ENCODE measurements at regions not wholly inside any gene's neighbourhood (a gene's known extent, or its start where the extent isn't known, plus 50 kb on each side); places are given as distances from the start of the nearest gene placed in this dataset.

DNA sequence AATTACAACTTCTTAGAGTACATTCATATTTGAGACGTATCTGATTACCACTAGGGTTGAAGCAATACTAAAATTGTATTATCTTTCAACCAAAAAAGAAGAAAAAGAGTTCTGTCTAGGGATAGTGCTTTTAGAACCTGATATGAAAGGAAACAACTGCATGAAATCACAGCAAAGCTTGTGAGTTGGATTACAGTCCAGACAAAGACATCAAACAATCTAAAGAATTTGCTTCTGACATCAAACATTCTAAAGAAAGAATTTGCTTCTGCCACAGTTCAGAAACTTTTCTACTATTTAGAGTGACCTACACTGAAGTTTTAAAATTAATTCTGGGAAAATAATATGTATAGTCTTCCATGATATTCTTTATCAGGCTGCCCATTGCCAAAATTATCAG is 1141.1 kb upstream of the ACO1 start:
- Mint-ChIP-seq H3K4me3 (no peak overlapping the region), H3K27me3 (ENCODE audit: insufficient read depth) (no peaks in the 10 kb centered on the region), H3K4me1 (ENCODE audit: low read depth) (no peaks in the 10 kb centered on the region), H3K27ac (no peak overlapping the region), H3K9me3 (no peaks in the 10 kb centered on the region), H3K36me3 (ENCODE audit: low read depth) (no peaks in the 10 kb centered on the region)
- no peak for DNase-seq (ENCODE audit: low spot score)
- intact Hi-C loops (cut with micrococcal nuclease) = no loop called here

DNA sequence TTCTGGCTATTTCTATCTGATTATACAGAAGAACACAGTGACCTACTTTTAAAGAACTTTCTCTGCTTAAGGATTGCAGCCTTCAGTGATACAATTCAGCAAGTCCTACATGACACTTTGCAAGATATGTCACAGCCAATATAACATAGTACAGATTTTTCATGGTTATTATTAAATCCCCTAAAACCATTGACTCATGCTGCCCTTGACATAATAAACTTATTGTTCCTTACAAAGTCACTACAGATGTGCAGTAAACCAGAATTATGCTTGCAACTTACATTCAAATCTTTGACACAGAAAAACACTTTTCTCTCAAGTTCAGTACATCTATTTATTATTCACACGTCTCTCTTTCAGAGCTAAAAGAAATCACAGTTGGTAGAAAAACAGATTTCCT is 1136.3 kb upstream of the ACO1 start:
- intact Hi-C loops (cut with micrococcal nuclease) = no loop called here
- no peaks in the 10 kb centered on the region for H3K9me3 Mint-ChIP-seq
- no peaks in the 10 kb centered on the region for H3K4me1 Mint-ChIP-seq (ENCODE audit: low read depth)
- H3K27ac Mint-ChIP-seq = no peak overlapping the region
- DNase-seq (ENCODE audit: low spot score) = no peak
- H3K4me3 Mint-ChIP-seq = no peak overlapping the region
- no peaks in the 10 kb centered on the region for H3K36me3 Mint-ChIP-seq (ENCODE audit: low read depth)
- H3K27me3 Mint-ChIP-seq (ENCODE audit: insufficient read depth) = no peaks in the 10 kb centered on the region

DNA sequence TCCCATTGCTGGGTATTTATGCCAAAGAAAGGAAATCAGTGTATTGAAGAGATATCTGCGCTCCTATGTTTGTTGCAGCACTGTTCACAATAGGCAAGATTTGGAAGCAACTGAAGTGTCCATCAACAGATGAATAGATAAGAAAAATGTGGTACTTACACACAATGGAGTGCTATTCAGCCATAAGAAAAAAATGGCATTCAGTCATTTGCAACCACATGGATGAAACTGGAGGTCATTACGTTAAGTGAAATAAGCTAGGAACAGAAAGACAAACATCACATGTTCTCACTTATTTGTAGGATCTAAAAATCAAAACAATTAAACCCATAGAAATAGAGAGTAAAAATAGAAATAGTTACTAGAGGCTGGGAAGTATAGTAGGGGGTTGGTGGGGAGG is 1133.1 kb upstream of the ACO1 start:
- H3K4me3 Mint-ChIP-seq = no peak overlapping the region
- no peaks in the 10 kb centered on the region for H3K36me3 Mint-ChIP-seq (ENCODE audit: low read depth)
- no peaks in the 10 kb centered on the region for H3K9me3 Mint-ChIP-seq
- DNase-seq (ENCODE audit: low spot score) = no peak
- H3K27ac Mint-ChIP-seq = no peak overlapping the region
- intact Hi-C loops (cut with micrococcal nuclease) = no loop called here
- H3K27me3 Mint-ChIP-seq (ENCODE audit: insufficient read depth) = no peaks in the 10 kb centered on the region
- no peaks in the 10 kb centered on the region for H3K4me1 Mint-ChIP-seq (ENCODE audit: low read depth)

DNA sequence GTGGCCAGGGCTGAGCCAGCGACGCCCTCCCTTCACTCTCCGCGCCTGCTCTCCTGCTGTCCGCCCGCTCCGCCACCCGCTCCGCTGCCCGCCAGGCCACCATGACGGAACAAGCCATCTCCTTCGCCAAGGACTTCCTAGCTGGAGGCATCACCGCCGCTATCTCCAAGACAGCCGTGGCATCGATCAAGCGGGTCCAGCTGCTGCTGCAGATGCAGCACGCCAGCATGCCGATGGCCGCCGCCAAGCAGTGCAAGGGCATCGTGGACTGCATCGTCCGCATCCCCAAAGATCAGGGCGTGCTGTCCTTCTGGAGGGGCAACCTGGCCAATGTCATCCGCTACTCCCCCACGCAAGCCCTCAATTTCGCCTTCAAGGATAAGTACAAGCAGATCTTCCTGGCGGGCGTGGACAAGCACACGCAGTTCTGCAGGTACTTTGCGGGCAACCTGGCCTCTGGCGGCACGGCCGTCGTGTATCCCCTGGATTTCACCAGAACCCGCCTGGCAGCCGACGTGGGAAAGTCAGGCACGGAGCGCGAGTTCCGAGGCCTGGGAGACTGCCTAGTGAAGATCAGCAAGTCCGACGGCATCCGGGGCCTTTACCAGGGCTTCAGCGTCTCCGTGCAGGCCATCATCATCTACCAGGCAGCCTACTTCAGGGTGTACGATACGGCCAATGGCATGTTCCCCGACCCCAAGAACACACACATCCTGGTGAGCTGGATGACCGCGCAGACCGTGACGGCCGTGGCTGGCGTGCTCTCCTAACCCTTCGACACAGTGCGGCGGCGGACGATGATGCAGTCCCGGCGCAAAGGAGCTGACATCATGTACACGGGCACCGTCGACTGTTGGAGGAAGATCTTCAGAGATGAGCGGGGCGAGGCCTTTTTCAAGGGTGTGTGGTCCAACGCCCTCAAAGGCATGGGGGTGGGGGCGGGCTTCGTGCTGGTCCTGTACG is 1130.4 kb upstream of the ACO1 start:
- Mint-ChIP-seq H3K9me3 (no peaks in the 10 kb centered on the region), H3K36me3 (ENCODE audit: low read depth) (no peaks in the 10 kb centered on the region), H3K4me3 (no peak overlapping the region), H3K4me1 (ENCODE audit: low read depth) (no peaks in the 10 kb centered on the region), H3K27me3 (ENCODE audit: insufficient read depth) (no peaks in the 10 kb centered on the region), H3K27ac (no peak overlapping the region)
- intact Hi-C loops (cut with micrococcal nuclease) = no loop called here
- DNase-seq (ENCODE audit: low spot score) = no peak

DNA sequence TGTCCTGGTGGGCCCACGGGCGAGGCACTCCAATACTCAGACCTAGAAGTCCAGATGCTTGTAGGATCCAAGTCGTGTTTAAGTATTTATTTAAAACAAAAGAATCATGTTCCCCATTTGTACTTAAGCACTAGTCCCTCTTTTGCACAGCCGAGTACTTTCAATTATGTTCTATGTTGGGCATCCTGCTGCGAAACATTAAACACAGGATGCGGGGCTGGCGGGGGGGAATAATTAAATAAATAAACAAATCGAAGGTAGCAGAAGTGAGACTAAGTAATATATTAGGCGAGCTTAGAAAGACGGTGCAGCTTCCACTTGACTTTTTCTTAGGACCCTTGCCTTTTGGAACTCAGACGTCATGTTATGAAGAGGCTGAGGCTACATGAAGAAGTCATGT is 1129.2 kb upstream of the ACO1 start:
- Mint-ChIP-seq H3K27ac (no peak overlapping the region), H3K4me3 (no peak overlapping the region), H3K27me3 (ENCODE audit: insufficient read depth) (no peaks in the 10 kb centered on the region), H3K9me3 (no peaks in the 10 kb centered on the region), H3K36me3 (ENCODE audit: low read depth) (no peaks in the 10 kb centered on the region), H3K4me1 (ENCODE audit: low read depth) (no peaks in the 10 kb centered on the region)
- no peak for DNase-seq (ENCODE audit: low spot score)
- intact Hi-C loops (cut with micrococcal nuclease) = no loop called here

DNA sequence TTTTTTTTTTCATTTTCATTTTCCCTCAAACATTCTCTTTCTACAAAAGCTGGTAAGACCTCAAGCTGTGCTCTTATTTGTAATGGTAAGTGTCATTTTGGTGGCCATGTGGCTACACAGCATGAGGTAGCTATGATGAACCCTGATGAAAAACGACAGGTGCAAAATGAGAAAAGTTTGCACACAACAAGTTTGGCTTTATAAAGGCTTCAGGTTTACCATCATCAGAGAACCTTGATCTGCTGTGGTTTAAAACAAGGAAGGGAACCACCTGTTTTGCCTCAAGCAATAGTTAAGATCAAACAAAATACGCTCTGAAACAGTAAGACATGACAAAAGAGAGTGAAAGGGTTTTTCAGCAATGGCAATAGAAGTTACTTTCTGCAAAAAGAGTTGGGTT is 1124.6 kb upstream of the ACO1 start:
- no peaks in the 10 kb centered on the region for H3K27me3 Mint-ChIP-seq (ENCODE audit: insufficient read depth)
- H3K36me3 Mint-ChIP-seq (ENCODE audit: low read depth) = no peaks in the 10 kb centered on the region
- DNase-seq (ENCODE audit: low spot score) = no peak
- no peak overlapping the region for H3K27ac Mint-ChIP-seq
- no peak overlapping the region for H3K4me3 Mint-ChIP-seq
- no peaks in the 10 kb centered on the region for H3K4me1 Mint-ChIP-seq (ENCODE audit: low read depth)
- no peaks in the 10 kb centered on the region for H3K9me3 Mint-ChIP-seq
- intact Hi-C loops (cut with micrococcal nuclease) = no loop called here

DNA sequence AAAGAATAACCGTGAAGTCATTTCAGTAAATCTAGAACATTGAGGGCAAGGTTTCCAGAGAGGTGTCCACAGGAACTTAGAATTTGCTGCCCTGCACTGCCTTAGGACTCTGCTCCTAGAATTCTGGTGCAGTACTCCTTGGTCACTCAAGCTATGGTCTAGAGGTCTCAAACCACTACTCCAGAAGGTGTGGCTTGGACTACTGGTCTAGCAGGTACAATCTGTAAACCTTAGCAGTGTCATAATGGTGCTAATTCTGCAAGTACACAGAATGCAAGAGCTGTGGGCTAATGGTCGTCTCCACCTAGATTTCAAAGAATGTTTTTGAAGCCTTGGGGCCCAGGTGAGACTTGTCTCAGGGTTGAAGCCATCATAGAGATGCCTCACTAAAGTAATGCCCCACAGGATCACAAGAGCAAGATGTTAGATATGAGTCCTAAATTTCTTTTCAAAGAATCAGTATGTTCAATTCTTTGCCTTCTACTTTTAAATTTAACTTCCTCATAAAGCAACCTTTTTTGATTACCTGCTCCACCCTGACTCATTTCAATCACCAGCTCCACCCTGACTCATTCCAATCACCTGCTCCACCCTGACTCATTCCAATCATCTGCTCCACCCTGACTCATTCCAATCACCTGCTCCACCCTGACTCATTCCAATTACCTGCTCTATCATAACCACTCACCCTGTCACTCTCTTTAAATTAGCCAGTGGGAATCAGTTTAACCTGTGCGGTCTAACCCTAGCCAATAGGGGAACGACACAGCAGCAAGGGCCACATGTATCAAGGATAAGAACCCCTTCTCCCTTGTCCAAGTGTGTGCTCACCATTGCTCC is 1111.8 kb upstream of the ACO1 start:
- H3K4me3 Mint-ChIP-seq = no peak overlapping the region
- intact Hi-C loops (cut with micrococcal nuclease) = no loop called here
- H3K4me1 Mint-ChIP-seq (ENCODE audit: low read depth) = no peaks in the 10 kb centered on the region
- no peaks in the 10 kb centered on the region for H3K36me3 Mint-ChIP-seq (ENCODE audit: low read depth)
- no peaks in the 10 kb centered on the region for H3K27me3 Mint-ChIP-seq (ENCODE audit: insufficient read depth)
- H3K27ac Mint-ChIP-seq = no peak overlapping the region
- DNase-seq (ENCODE audit: low spot score) = no peak
- no peaks in the 10 kb centered on the region for H3K9me3 Mint-ChIP-seq

DNA sequence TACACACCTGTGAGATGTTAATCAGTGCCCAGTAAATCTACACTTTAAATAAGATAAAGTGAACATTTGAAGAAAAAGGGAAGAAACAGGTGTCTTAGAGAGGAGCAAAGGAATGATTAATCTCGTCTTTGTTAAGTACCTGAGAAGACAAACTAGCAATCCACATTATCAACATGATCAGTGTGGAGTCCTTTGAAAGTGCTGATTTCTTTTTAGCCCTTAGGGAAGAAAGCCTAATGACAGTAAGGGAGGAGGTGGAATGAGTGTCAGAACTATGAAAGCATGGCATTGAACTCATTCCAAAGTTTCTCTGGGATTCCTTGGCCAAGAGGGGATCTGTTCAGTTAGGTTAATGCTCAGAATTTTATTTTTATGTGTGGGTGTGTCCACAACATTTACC is 1109.0 kb upstream of the ACO1 start:
- Mint-ChIP-seq H3K36me3 (ENCODE audit: low read depth) (no peaks in the 10 kb centered on the region), H3K4me1 (ENCODE audit: low read depth) (no peaks in the 10 kb centered on the region), H3K4me3 (no peak overlapping the region), H3K27ac (no peak overlapping the region), H3K9me3 (no peaks in the 10 kb centered on the region), H3K27me3 (ENCODE audit: insufficient read depth) (no peaks in the 10 kb centered on the region)
- intact Hi-C loops (cut with micrococcal nuclease) = loop anchor here (5.0 kb wide), 1 partner anchor 157 kb away; no protein-coding TSS in a partner anchor
- DNase-seq (ENCODE audit: low spot score) = no peak

DNA sequence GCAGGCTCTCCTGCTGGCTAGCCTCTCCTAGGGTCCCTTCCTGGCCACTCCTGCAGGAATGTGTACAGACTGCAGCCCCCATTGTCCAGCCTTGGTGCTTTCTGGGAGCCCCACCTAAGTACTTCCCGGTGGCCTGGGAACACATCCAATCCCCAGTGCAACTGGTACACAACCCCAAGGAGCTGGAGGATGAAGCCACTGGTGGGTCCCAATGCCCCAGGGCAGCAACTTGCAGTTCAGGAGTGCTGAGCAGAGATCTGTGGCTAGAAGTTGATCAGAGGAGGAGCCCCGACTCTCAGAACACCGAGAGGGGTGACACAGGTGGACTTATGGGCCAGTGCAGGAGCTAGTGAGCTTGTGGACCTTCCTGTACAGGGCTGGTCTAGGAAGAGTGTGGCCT is 1093.7 kb upstream of the ACO1 start:
- no peaks in the 10 kb centered on the region for H3K4me1 Mint-ChIP-seq (ENCODE audit: low read depth)
- no peaks in the 10 kb centered on the region for H3K36me3 Mint-ChIP-seq (ENCODE audit: low read depth)
- no peaks in the 10 kb centered on the region for H3K27me3 Mint-ChIP-seq (ENCODE audit: insufficient read depth)
- H3K9me3 Mint-ChIP-seq = peaks cover 8% of the 10 kb centered on the region
- no peak for DNase-seq (ENCODE audit: low spot score)
- intact Hi-C loops (cut with micrococcal nuclease) = no loop called here
- no peak overlapping the region for H3K27ac Mint-ChIP-seq
- no peak overlapping the region for H3K4me3 Mint-ChIP-seq

DNA sequence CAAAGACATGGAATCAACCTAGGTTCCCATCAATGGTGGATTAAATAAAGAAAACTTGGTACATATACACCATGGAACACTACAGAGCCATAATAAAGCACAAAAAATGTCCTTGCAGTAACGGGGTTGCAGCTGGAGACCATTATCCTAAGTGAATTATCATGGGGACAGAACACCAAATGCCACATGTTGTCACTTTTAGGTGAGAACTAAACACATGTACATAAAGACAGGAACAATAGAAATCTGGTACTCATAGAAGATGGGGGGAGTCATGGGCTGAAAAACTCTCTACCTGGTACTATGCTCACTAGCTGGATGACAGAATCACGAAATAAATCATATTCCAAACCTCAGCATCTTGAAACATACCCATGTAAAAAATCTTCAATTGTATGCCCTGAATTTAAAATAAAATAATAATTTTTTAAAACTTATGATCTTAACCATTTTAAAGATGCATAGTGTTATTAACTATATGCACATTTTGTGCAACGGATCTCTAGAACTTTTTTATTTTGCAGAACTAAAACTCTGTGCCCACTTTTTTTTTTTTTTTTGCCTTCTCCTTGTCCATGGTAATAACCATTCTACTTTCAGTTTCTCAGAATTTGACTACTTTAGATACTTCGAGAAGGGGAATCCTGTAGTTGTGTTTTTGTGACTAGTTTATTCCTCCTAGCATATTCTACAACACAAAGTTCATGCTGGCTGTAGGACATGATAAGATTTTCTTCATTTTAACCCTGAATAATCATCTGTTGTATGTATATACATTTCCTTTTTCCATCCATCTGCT is 1081.6 kb upstream of the ACO1 start:
- peaks cover 16% of the 10 kb centered on the region for H3K4me1 Mint-ChIP-seq (ENCODE audit: low read depth)
- no peaks in the 10 kb centered on the region for H3K27me3 Mint-ChIP-seq (ENCODE audit: insufficient read depth)
- H3K36me3 Mint-ChIP-seq (ENCODE audit: low read depth) = no peaks in the 10 kb centered on the region
- intact Hi-C loops (cut with micrococcal nuclease) = loop anchor here (2.0 kb wide), 1 partner anchor 44 kb away; no protein-coding TSS in a partner anchor
- H3K27ac Mint-ChIP-seq = no peak overlapping the region
- no peak for DNase-seq (ENCODE audit: low spot score)
- no peaks in the 10 kb centered on the region for H3K9me3 Mint-ChIP-seq
- H3K4me3 Mint-ChIP-seq = no peak overlapping the region

DNA sequence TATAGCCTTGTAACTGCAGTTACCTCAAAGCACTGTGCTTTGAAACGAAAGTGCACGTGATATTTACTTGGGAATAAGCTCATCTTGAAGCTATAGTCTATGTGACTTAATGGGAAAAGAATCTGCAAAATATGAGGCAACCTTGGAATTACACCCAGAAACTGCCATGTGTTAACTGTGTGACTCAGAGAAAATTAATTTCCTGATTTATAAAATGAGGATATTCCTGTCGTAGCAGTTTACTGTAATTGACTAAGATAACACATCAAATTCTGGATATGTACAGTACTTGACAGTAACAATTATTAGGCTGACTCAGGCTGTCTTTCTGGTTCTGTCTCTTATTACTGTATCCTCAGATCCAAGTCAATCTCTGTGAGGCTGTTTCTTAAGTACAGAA is 1079.9 kb upstream of the ACO1 start:
- no peak for DNase-seq (ENCODE audit: low spot score)
- Mint-ChIP-seq H3K36me3 (ENCODE audit: low read depth) (no peaks in the 10 kb centered on the region), H3K4me1 (ENCODE audit: low read depth) (peaks cover 16% of the 10 kb centered on the region), H3K27me3 (ENCODE audit: insufficient read depth) (no peaks in the 10 kb centered on the region), H3K27ac (no peak overlapping the region), H3K9me3 (no peaks in the 10 kb centered on the region), H3K4me3 (no peak overlapping the region)
- intact Hi-C loops (cut with micrococcal nuclease) = no loop called here

DNA sequence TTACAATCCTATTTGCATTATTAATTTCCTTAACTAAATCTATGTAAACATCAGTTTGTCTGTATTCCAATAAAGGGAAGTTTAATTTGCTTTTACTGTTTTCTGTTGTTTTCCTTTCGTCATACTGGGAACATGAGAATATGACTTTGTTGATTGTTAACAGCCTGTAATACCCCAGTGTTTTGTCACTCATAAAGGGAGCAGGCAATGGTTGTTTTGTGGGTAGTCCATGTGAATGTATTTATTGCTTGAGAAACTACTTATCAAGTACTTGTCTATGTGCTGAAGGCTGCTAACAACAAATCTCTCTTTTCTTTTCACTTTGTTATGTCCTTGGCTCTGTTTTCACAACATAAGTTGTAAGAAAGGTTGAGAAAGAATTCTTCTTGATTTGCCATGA is 1070.2 kb upstream of the ACO1 start:
- Mint-ChIP-seq H3K27ac (no peak overlapping the region), H3K9me3 (peaks cover 4% of the 10 kb centered on the region), H3K4me1 (ENCODE audit: low read depth) (no peaks in the 10 kb centered on the region), H3K4me3 (no peak overlapping the region), H3K27me3 (ENCODE audit: insufficient read depth) (peaks cover 2% of the 10 kb centered on the region), H3K36me3 (ENCODE audit: low read depth) (no peaks in the 10 kb centered on the region)
- DNase-seq (ENCODE audit: low spot score) = no peak
- intact Hi-C loops (cut with micrococcal nuclease) = no loop called here
